ENCODE measurements at regions not wholly inside any gene's neighbourhood (a gene's known extent, or its start where the extent isn't known, plus 50 kb on each side); places are given as distances from the start of the nearest gene placed in this dataset.

DNA sequence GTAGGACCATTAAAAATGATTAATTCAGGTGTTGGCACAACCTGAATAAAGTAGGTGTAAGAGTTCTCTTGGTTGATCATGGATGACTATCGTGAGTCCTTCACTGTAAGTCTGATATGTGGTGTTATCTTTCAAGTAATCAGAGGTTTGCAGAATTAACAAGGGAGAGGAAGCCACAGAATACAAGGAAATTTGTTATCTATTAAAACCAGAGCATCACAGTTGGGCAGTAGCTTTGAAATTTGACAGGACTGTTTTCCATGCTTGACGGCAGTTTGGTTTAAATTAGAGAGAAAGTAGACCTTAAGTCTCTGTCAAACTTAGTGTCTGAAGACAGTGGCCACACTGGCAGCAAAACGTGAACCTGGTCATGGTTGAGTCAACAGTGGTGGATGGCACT lies 139.5 kb upstream of the KCNK2 start:
- intact Hi-C loops (cut with DNase I; ENCODE audit: low total_unique reads): no loop called here
- no peak overlapping the region for H3K27ac ChIP-seq
- H3K4me1 ChIP-seq: no peaks in the 10 kb centered on the region
- no peaks in the 10 kb centered on the region for H3K27me3 ChIP-seq
- H3K9me3 ChIP-seq: no peaks in the 10 kb centered on the region
- no peak for DNase-seq
- no peak overlapping the region for H3K4me3 ChIP-seq
- no peak for TF ChIP-seq CTCF (IDR thresholded peaks at IDR 0.05)
- no peaks in the 10 kb centered on the region for H3K36me3 ChIP-seq

DNA sequence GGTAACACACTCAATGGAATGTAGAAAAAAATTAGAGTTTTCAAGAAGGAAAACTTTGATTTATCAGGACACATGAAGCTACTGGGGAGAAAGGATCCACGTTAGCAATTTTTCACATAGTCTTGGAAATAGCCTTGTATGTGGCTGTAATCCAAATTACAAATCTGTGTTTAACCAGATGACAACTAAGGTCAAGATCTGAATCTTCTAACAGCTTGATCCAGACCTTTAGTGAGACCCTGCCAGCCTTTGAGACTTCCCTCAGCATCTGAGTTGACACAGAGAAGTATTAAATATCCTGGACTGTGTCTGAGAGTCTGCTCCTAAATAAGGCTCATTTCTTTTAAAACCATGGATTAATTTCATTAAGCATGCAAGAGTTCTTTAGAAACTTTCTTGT lies 135.9 kb upstream of the KCNK2 start:
- Histone ChIP-seq H3K36me3 (no peaks in the 10 kb centered on the region), H3K27me3 (no peaks in the 10 kb centered on the region), H3K27ac (no peak overlapping the region), H3K4me1 (no peaks in the 10 kb centered on the region), H3K9me3 (no peaks in the 10 kb centered on the region), H3K4me3 (no peak overlapping the region)
- DNase-seq: no peak
- intact Hi-C loops (cut with DNase I; ENCODE audit: low total_unique reads): no loop called here
- TF ChIP-seq CTCF (IDR thresholded peaks at IDR 0.05): no peak

- no peak overlapping the region for H3K4me3 ChIP-seq
- H3K36me3 ChIP-seq: no peaks in the 10 kb centered on the region
- no peak overlapping the region for H3K27ac ChIP-seq
- no peaks in the 10 kb centered on the region for H3K4me1 ChIP-seq
- TF ChIP-seq CTCF (IDR thresholded peaks at IDR 0.05): no peak
- H3K27me3 ChIP-seq: no peaks in the 10 kb centered on the region
- intact Hi-C loops (cut with DNase I; ENCODE audit: low total_unique reads): no loop called here
- no peaks in the 10 kb centered on the region for H3K9me3 ChIP-seq
- no peak for DNase-seq
These were observed 129.9 kb upstream of the KCNK2 start for GRCh38 chr1:214952648-214953047.

- no peaks in the 10 kb centered on the region for H3K27me3 ChIP-seq
- no peak for TF ChIP-seq CTCF (IDR thresholded peaks at IDR 0.05)
- intact Hi-C loops (cut with DNase I; ENCODE audit: low total_unique reads): no loop called here
- H3K4me1 ChIP-seq: no peaks in the 10 kb centered on the region
- H3K9me3 ChIP-seq: no peaks in the 10 kb centered on the region
- H3K36me3 ChIP-seq: no peaks in the 10 kb centered on the region
- no peak overlapping the region for H3K4me3 ChIP-seq
- no peak for DNase-seq
- H3K27ac ChIP-seq: no peak overlapping the region
These were observed 128.5 kb upstream of the KCNK2 start for GRCh38 chr1:214953901-214954616.

GRCh38 chr1:214954617-214954949 lies 128.0 kb upstream of the KCNK2 start:
- Histone ChIP-seq H3K4me3 (no peak overlapping the region), H3K4me1 (no peaks in the 10 kb centered on the region), H3K36me3 (no peaks in the 10 kb centered on the region), H3K9me3 (no peaks in the 10 kb centered on the region), H3K27ac (no peak overlapping the region), H3K27me3 (no peaks in the 10 kb centered on the region)
- no peak for DNase-seq
- intact Hi-C loops (cut with DNase I; ENCODE audit: low total_unique reads): no loop called here
- TF ChIP-seq CTCF (IDR thresholded peaks at IDR 0.05): no peak

Measured in tibial artery (tissue), 4 donors.